Gastrocnemius medialis (tissue), 4 donors: ENCODE measurements at regions not wholly inside any gene's neighbourhood (a gene's known extent, or its start where the extent isn't known, plus 50 kb on each side); places are given as distances from the start of the nearest gene placed in this dataset.

Experiments used
- POLR2A ChIP-seq, 2 donors: fragments of 450-650 bp; IDR thresholded peaks; one replicate each; pipeline ENCODE4 v1.6.1; 2017; ENCODE audit warnings: antibody characterized with exemption in 2 of 2, mild to moderate bottlenecking in 2 of 2, moderate library complexity in 2 of 2
- TF ChIP-seq, protein P1 (sequence below), 5 experiments: fragments of 450-650 bp in 3 of 5; fragments of 200-600 bp in 2 of 5; sonication (generic) in 2 of 5; IDR thresholded peaks in 4 of 5; conservative IDR thresholded peaks in 1 of 5; 1 replicate in 4 of 5; 2 replicates in 1 of 5; pipeline ENCODE4 v1.5.1; 2016 to 2019; ENCODE audit warnings: antibody characterized with exemption in 5 of 5, mild to moderate bottlenecking in 3 of 5, moderate library complexity in 3 of 5

DNA sequence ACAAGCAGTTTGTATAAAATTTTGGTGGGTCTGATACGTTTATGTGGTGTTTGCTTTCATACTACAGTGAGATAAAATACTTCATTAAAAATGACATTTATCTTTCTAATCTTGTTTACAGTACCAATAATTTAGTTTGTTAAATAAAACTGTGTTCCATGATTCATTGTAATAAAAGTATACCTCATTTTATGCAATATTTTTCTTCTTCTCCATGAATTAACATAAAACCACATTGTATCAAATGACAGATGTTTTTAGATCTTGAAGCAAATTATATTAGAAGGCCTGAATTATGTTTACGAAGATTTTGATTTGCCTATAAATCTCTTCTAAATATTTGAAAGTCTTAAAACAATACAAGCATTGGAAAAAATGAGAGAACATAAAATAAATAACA lies 1443.0 kb upstream of the CDH6 start:
- TF ChIP-seq, protein P1, sequence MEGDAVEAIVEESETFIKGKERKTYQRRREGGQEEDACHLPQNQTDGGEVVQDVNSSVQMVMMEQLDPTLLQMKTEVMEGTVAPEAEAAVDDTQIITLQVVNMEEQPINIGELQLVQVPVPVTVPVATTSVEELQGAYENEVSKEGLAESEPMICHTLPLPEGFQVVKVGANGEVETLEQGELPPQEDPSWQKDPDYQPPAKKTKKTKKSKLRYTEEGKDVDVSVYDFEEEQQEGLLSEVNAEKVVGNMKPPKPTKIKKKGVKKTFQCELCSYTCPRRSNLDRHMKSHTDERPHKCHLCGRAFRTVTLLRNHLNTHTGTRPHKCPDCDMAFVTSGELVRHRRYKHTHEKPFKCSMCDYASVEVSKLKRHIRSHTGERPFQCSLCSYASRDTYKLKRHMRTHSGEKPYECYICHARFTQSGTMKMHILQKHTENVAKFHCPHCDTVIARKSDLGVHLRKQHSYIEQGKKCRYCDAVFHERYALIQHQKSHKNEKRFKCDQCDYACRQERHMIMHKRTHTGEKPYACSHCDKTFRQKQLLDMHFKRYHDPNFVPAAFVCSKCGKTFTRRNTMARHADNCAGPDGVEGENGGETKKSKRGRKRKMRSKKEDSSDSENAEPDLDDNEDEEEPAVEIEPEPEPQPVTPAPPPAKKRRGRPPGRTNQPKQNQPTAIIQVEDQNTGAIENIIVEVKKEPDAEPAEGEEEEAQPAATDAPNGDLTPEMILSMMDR (IDR thresholded peaks at IDR 0.05 in 4 of 5, conservative IDR thresholded peaks at IDR 0.05 in 1 of 5) = no peak
- no peak for TF ChIP-seq POLR2A (IDR thresholded peaks at IDR 0.05)
